SJSA1 (cell line): ENCODE measurements at regions not wholly inside any gene's neighbourhood (a gene's known extent, or its start where the extent isn't known, plus 50 kb on each side); places are given as distances from the start of the nearest gene placed in this dataset.

ENCODE experiments used
- DNase-seq, 2 experiments: peaks; one replicate each; pipeline ENCODE4 v3.0.0-alpha.2; 2015 to 2020; ENCODE audit warnings: low spot score in 2 of 2, low read depth in 1 of 2
- H3K27ac ChIP-seq: fragments of 250-450 bp; sonication (Bioruptor Pico); 2 replicates; pipeline ENCODE4 v1.5.1; 2020; ENCODE audit warnings: mild to moderate bottlenecking, moderate library complexity
- H3K27me3 ChIP-seq: fragments of 250-450 bp; sonication (Bioruptor Pico); replicated peaks from 2 replicates; pipeline ENCODE4 v1.5.1; 2020; ENCODE audit warnings: mild to moderate bottlenecking, moderate library complexity
- H3K36me3 ChIP-seq: fragments of 250-450 bp; sonication (Bioruptor Pico); 2 replicates; pipeline ENCODE4 v1.5.1; 2020; ENCODE audit warnings: mild to moderate bottlenecking
- H3K4me1 ChIP-seq: fragments of 250-450 bp; sonication (Bioruptor Pico); replicated peaks from 2 replicates; pipeline ENCODE4 v1.6.1; 2021; ENCODE audit warnings: mild to moderate bottlenecking
- H3K4me3 ChIP-seq: fragments of 250-450 bp; sonication (Bioruptor Pico); 2 replicates; pipeline ENCODE4 v1.5.1; 2020; ENCODE audit warnings: mild to moderate bottlenecking
- H3K9me3 ChIP-seq: fragments of 250-450 bp; sonication (Bioruptor Pico); replicated peaks from 2 replicates; pipeline ENCODE4 v1.5.1; 2020; ENCODE audit warnings: mild to moderate bottlenecking

GRCh38 chr2:120522151-120522751 lies 176.3 kb downstream of the INHBB start:
- Histone ChIP-seq H3K36me3 (no peaks in the 10 kb centered on the region), H3K4me3 (no peak overlapping the region), H3K4me1 (peaks cover 9% of the 10 kb centered on the region), H3K27ac (no peak overlapping the region), H3K9me3 (no peaks in the 10 kb centered on the region), H3K27me3 (peaks cover 3% of the 10 kb centered on the region; the same call in 1 of the 2 replicates)
- DNase-seq: no peak

- Histone ChIP-seq H3K27ac (no peak overlapping the region), H3K4me1 (no peaks in the 10 kb centered on the region), H3K9me3 (no peaks in the 10 kb centered on the region), H3K36me3 (no peaks in the 10 kb centered on the region), H3K4me3 (no peak overlapping the region), H3K27me3 (peaks cover 8% of the 10 kb centered on the region; the same call in 1 of the 2 replicates)
- no peak for DNase-seq
Measured at GRCh38 chr2:120523766-120524165, 177.8 kb downstream of the INHBB start.

GRCh38 chr2:120524174-120524573 lies 178.2 kb downstream of the INHBB start:
- Histone ChIP-seq H3K36me3 (no peaks in the 10 kb centered on the region), H3K27me3 (peaks cover 8% of the 10 kb centered on the region; the same call in 1 of the 2 replicates), H3K9me3 (no peaks in the 10 kb centered on the region), H3K27ac (no peak overlapping the region), H3K4me3 (no peak overlapping the region), H3K4me1 (no peaks in the 10 kb centered on the region)
- DNase-seq: no peak

- no peaks in the 10 kb centered on the region for H3K36me3 ChIP-seq
- H3K9me3 ChIP-seq: no peaks in the 10 kb centered on the region
- no peak overlapping the region for H3K27ac ChIP-seq
- H3K4me3 ChIP-seq: no peak overlapping the region
- H3K4me1 ChIP-seq: no peaks in the 10 kb centered on the region
- DNase-seq: no peak
- H3K27me3 ChIP-seq: peaks cover 15% of the 10 kb centered on the region; the same call in 1 of the 2 replicates
Measured at GRCh38 chr2:120525056-120526046, 179.4 kb downstream of the INHBB start.

GRCh38 chr2:120526047-120526562 lies 180.2 kb downstream of the INHBB start:
- Histone ChIP-seq H3K27ac (no peak overlapping the region), H3K36me3 (no peaks in the 10 kb centered on the region), H3K9me3 (no peaks in the 10 kb centered on the region), H3K4me3 (no peak overlapping the region), H3K4me1 (no peaks in the 10 kb centered on the region), H3K27me3 (peaks cover 18% of the 10 kb centered on the region)
- no peak for DNase-seq

GRCh38 chr2:120526997-120527945 lies 181.3 kb downstream of the INHBB start:
- DNase-seq: no peak
- Histone ChIP-seq H3K4me1 (no peaks in the 10 kb centered on the region), H3K27me3 (peaks cover 18% of the 10 kb centered on the region), H3K27ac (no peak overlapping the region), H3K4me3 (no peak overlapping the region), H3K36me3 (no peaks in the 10 kb centered on the region), H3K9me3 (no peaks in the 10 kb centered on the region)

GRCh38 chr2:120528051-120528692 lies 182.2 kb downstream of the INHBB start:
- Histone ChIP-seq H3K27ac (no peak overlapping the region), H3K36me3 (no peaks in the 10 kb centered on the region), H3K4me1 (no peaks in the 10 kb centered on the region), H3K9me3 (no peaks in the 10 kb centered on the region), H3K27me3 (peaks cover 18% of the 10 kb centered on the region), H3K4me3 (no peak overlapping the region)
- DNase-seq: no peak

GRCh38 chr2:120528693-120529076 lies 182.7 kb downstream of the INHBB start:
- H3K27ac ChIP-seq: no peak overlapping the region
- peaks cover 18% of the 10 kb centered on the region for H3K27me3 ChIP-seq
- no peaks in the 10 kb centered on the region for H3K4me1 ChIP-seq
- H3K4me3 ChIP-seq: no peak overlapping the region
- no peaks in the 10 kb centered on the region for H3K36me3 ChIP-seq
- no peak for DNase-seq
- no peaks in the 10 kb centered on the region for H3K9me3 ChIP-seq

GRCh38 chr2:120530781-120531180 lies 184.8 kb downstream of the INHBB start:
- Histone ChIP-seq H3K4me3 (no peak overlapping the region), H3K27me3 (peaks cover 15% of the 10 kb centered on the region), H3K36me3 (no peaks in the 10 kb centered on the region), H3K27ac (no peak overlapping the region), H3K9me3 (no peaks in the 10 kb centered on the region), H3K4me1 (no peaks in the 10 kb centered on the region)
- no peak for DNase-seq

- Histone ChIP-seq H3K4me1 (no peaks in the 10 kb centered on the region), H3K27me3 (peaks cover 15% of the 10 kb centered on the region), H3K9me3 (no peaks in the 10 kb centered on the region), H3K27ac (no peak overlapping the region), H3K4me3 (no peak overlapping the region), H3K36me3 (no peaks in the 10 kb centered on the region)
- no peak for DNase-seq
Measured at GRCh38 chr2:120531365-120531764, 185.4 kb downstream of the INHBB start.

GRCh38 chr2:120531863-120532600 lies 186.1 kb downstream of the INHBB start:
- peaks cover 15% of the 10 kb centered on the region for H3K27me3 ChIP-seq

GRCh38 chr2:120533625-120534024 lies 187.7 kb downstream of the INHBB start:
- Histone ChIP-seq H3K27ac (no peak overlapping the region), H3K27me3 (peaks cover 11% of the 10 kb centered on the region), H3K36me3 (no peaks in the 10 kb centered on the region), H3K4me1 (no peaks in the 10 kb centered on the region), H3K4me3 (no peak overlapping the region), H3K9me3 (no peaks in the 10 kb centered on the region)
- DNase-seq: no peak

More at GRCh38 chr2:120531863-120532600, 186.1 kb downstream of the INHBB start:
- no peaks in the 10 kb centered on the region for H3K4me1 ChIP-seq
- no peaks in the 10 kb centered on the region for H3K36me3 ChIP-seq
- no peak overlapping the region for H3K27ac ChIP-seq
- DNase-seq: no peak
- H3K4me3 ChIP-seq: no peak overlapping the region
- H3K9me3 ChIP-seq: no peaks in the 10 kb centered on the region
